HG03521 (cell line): ENCODE measurements at regions not wholly inside any gene's neighbourhood (a gene's known extent, or its start where the extent isn't known, plus 50 kb on each side); places are given as distances from the start of the nearest gene placed in this dataset.

Experiments used
- ATAC-seq: cut with Tn5 transposase; IDR thresholded peaks from one replicate; pipeline ENCODE4 v1.9.1; 2021; ENCODE audit warnings: mild to moderate bottlenecking, moderate library complexity; ENCODE audit not compliant: unreplicated experiment

DNA sequence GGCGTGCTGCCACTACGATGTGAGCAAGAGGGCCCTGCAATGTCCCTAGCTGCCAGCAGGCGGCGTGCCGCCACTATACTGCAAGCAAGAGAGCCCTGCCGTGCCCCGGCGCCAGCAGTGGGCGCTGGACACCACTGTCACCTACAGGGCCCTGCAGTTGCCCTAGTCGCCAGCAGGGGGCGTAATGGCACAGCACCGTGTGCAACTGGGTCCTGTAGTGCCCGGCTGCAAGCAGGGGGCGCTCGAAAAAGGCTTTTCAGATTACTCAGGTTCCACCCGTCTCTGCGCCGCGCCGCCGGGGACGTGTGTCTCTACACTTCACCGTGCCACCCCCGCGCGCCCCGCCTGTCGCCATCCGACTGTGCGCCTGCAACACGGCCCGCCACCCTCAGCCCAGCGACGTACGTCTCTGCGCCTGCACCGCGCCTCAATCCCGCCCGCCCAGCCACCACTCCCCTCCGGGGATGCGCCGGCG is 1356.9 kb downstream of the TMEM121 start:
- ATAC-seq: no peak
